ENCODE measurements at regions not wholly inside any gene's neighbourhood (a gene's known extent, or its start where the extent isn't known, plus 50 kb on each side); places are given as distances from the start of the nearest gene placed in this dataset.

DNA sequence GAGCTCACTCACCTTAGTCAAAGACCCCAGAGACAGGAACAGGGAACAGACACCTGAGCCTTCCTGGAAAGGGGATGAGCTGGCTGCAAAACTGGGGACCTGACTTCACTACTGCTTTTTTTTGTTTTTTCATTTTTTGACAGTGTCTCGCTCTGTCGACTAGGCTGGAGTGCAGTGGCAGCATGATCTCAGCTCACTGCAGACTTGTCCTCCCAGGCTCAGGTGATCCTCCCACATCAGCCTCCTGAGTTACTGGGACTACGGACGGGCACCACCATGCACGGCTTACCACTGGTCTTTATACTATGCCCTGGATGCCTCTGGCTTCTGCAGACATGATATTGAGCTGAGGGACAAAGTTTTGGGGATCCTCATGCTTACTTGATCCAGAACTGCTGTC, 184.1 kb downstream of the INSIG2 start:
- Histone ChIP-seq H3K27ac (ENCODE audit: low read length) (no peak overlapping the region), H2AFZ (ENCODE audit: low read depth, low read length) (no peak overlapping the region), H3K9me2 (ENCODE audit: insufficient read depth, low read length) (no peaks in the 10 kb centered on the region), H3K4me3 (ENCODE audit: low read length) (no peak overlapping the region), H3K27me3 (ENCODE audit: insufficient read depth, low read depth, low read length) (no peaks in the 10 kb centered on the region), H3K4me2 (ENCODE audit: low read length) (no peak overlapping the region), H3F3A (ENCODE audit: insufficient read depth, low read length, poor library complexity, severe bottlenecking) (no peaks in the 10 kb centered on the region), H3K36me3 (ENCODE audit: insufficient read depth, low read length) (no peaks in the 10 kb centered on the region), H3K9ac (ENCODE audit: low read length) (no peak overlapping the region), H4K20me1 (ENCODE audit: insufficient read depth) (no peaks in the 10 kb centered on the region), H3K9me3 (ENCODE audit: low read length) (no peaks in the 10 kb centered on the region), H3K79me2 (replicated peaks; ENCODE audit: insufficient read depth, low read length) (no peaks in the 10 kb centered on the region)
- TF ChIP-seq TAF1 (IDR thresholded peaks at IDR 0.05; ENCODE audit: low read depth) = no peak
- no peak for TF ChIP-seq POLR2AphosphoS5 (IDR thresholded peaks at IDR 0.05)
- TF ChIP-seq SMC3 (conservative IDR thresholded peaks at IDR 0.05; ENCODE audit: poor library complexity) = no peak
- TF ChIP-seq, protein P1, sequence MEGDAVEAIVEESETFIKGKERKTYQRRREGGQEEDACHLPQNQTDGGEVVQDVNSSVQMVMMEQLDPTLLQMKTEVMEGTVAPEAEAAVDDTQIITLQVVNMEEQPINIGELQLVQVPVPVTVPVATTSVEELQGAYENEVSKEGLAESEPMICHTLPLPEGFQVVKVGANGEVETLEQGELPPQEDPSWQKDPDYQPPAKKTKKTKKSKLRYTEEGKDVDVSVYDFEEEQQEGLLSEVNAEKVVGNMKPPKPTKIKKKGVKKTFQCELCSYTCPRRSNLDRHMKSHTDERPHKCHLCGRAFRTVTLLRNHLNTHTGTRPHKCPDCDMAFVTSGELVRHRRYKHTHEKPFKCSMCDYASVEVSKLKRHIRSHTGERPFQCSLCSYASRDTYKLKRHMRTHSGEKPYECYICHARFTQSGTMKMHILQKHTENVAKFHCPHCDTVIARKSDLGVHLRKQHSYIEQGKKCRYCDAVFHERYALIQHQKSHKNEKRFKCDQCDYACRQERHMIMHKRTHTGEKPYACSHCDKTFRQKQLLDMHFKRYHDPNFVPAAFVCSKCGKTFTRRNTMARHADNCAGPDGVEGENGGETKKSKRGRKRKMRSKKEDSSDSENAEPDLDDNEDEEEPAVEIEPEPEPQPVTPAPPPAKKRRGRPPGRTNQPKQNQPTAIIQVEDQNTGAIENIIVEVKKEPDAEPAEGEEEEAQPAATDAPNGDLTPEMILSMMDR (IDR thresholded peaks at IDR 0.05; ENCODE audit: poor library complexity, severe bottlenecking) = no peak
- no peak for TF ChIP-seq RAD21 (conservative IDR thresholded peaks at IDR 0.05)
- TF ChIP-seq, protein P2, sequence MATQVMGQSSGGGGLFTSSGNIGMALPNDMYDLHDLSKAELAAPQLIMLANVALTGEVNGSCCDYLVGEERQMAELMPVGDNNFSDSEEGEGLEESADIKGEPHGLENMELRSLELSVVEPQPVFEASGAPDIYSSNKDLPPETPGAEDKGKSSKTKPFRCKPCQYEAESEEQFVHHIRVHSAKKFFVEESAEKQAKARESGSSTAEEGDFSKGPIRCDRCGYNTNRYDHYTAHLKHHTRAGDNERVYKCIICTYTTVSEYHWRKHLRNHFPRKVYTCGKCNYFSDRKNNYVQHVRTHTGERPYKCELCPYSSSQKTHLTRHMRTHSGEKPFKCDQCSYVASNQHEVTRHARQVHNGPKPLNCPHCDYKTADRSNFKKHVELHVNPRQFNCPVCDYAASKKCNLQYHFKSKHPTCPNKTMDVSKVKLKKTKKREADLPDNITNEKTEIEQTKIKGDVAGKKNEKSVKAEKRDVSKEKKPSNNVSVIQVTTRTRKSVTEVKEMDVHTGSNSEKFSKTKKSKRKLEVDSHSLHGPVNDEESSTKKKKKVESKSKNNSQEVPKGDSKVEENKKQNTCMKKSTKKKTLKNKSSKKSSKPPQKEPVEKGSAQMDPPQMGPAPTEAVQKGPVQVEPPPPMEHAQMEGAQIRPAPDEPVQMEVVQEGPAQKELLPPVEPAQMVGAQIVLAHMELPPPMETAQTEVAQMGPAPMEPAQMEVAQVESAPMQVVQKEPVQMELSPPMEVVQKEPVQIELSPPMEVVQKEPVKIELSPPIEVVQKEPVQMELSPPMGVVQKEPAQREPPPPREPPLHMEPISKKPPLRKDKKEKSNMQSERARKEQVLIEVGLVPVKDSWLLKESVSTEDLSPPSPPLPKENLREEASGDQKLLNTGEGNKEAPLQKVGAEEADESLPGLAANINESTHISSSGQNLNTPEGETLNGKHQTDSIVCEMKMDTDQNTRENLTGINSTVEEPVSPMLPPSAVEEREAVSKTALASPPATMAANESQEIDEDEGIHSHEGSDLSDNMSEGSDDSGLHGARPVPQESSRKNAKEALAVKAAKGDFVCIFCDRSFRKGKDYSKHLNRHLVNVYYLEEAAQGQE (IDR thresholded peaks at IDR 0.05; ENCODE audit: borderline replicate concordance) = no peak
- TF ChIP-seq EP300 (conservative IDR thresholded peaks at IDR 0.05; ENCODE audit: poor library complexity, severe bottlenecking) = no peak
- TF ChIP-seq EZH2 (IDR thresholded peaks at IDR 0.05; ENCODE audit: borderline replicate concordance, insufficient read depth, low read length, poor library complexity, severe bottlenecking) = no peak
- TF ChIP-seq MXI1 (conservative IDR thresholded peaks at IDR 0.05; ENCODE audit: poor library complexity, severe bottlenecking) = no peak

DNA sequence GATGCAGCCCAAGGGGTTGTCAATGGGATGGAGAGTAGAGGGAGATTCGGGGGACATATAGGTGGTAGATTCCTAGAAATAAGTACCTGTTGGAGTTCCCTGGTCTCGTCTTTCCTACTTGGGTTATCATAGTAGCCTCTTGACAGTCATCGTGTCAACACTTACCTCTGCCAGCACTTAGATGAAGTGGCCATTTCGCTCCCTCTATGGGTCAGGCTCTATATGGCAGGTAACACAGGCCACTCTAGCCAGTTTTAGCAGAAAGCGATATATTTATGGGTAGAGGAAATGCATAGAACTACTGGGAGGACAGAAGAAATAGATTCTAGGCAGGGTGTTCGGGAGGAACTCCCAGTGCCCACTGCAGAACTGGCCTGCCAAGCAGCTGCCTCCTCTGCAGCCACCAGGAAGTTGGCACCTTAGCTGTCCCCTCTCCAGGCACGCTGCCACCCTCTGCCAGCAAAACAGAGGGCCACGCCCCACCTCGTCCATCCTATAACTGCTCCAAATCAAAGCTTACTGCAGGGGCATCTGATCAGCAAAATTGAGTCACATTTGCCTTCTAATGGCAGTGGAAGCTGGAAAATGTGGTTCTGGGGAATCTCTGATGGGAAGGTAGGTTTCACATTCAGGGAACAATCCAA, 181.3 kb downstream of the INSIG2 start:
- no peak for TF ChIP-seq RAD21 (conservative IDR thresholded peaks at IDR 0.05)
- TF ChIP-seq, protein P1 (IDR thresholded peaks at IDR 0.05; ENCODE audit: poor library complexity, severe bottlenecking) = no peak
- TF ChIP-seq, protein P2 (IDR thresholded peaks at IDR 0.05; ENCODE audit: borderline replicate concordance) = no peak

More for the DNA sequence above, 181.3 kb downstream of the INSIG2 start:
- H3K4me3 ChIP-seq (ENCODE audit: low read length) = no peak overlapping the region
- no peak overlapping the region for H3K4me2 ChIP-seq (ENCODE audit: low read length)
- no peaks in the 10 kb centered on the region for H4K20me1 ChIP-seq (ENCODE audit: insufficient read depth)
- no peaks in the 10 kb centered on the region for H3K27me3 ChIP-seq (ENCODE audit: insufficient read depth, low read depth, low read length)
- no peak overlapping the region for H3K27ac ChIP-seq (ENCODE audit: low read length)
- no peaks in the 10 kb centered on the region for H3K9me3 ChIP-seq (ENCODE audit: low read length)
- no peak overlapping the region for H2AFZ ChIP-seq (ENCODE audit: low read depth, low read length)
- no peaks in the 10 kb centered on the region for H3K9me2 ChIP-seq (ENCODE audit: insufficient read depth, low read length)
- no peaks in the 10 kb centered on the region for H3K36me3 ChIP-seq (ENCODE audit: insufficient read depth, low read length)
- H3K79me2 ChIP-seq (replicated peaks; ENCODE audit: insufficient read depth, low read length) = no peaks in the 10 kb centered on the region
- no peak overlapping the region for H3K9ac ChIP-seq (ENCODE audit: low read length)
- no peaks in the 10 kb centered on the region for H3F3A ChIP-seq (ENCODE audit: insufficient read depth, low read length, poor library complexity, severe bottlenecking)
